SHP77 treated with DMSO at 0.1 percent for 48 hours (cell line): ENCODE measurements at regions not wholly inside any gene's neighbourhood (a gene's known extent, or its start where the extent isn't known, plus 50 kb on each side); places are given as distances from the start of the nearest gene placed in this dataset.
"Not testable (repeated sequence)": the region's sequence is repeated elsewhere in the genome, so short reads cannot be mapped to it uniquely, and the experiment has no call there.

ENCODE experiments used
- DNase-seq: peaks from one replicate; lab custom pipeline; 2025; lab: John Stamatoyannopoulos, UW

GRCh38 chr5:50588471-50588870 lies 78.0 kb upstream of the PARP8 start:
- DNase-seq: not testable (repeated sequence)

- DNase-seq: not testable (repeated sequence)
Measured at GRCh38 chr5:50590444-50591189, 75.8 kb upstream of the PARP8 start.

GRCh38 chr5:50591338-50591737 lies 75.1 kb upstream of the PARP8 start:
- DNase-seq: not testable (repeated sequence)

GRCh38 chr5:50593681-50594080 lies 72.8 kb upstream of the PARP8 start:
- no peak for DNase-seq

GRCh38 chr5:50595199-50595598 lies 71.2 kb upstream of the PARP8 start:
- DNase-seq: no peak

- not testable (repeated sequence) for DNase-seq
Measured at GRCh38 chr5:50601576-50601975, 64.9 kb upstream of the PARP8 start.

- no peak for DNase-seq
Measured at GRCh38 chr5:50606179-50606578, 60.3 kb upstream of the PARP8 start.

- not testable (repeated sequence) for DNase-seq
Measured at GRCh38 chr5:50607456-50607855, 59.0 kb upstream of the PARP8 start.

- DNase-seq: not testable (repeated sequence)
Measured at GRCh38 chr5:50607953-50608705, 58.3 kb upstream of the PARP8 start.

GRCh38 chr5:50613057-50613456 lies 53.4 kb upstream of the PARP8 start:
- DNase-seq: not testable (repeated sequence)
